H9 (cell line): ENCODE measurements at regions not wholly inside any gene's neighbourhood (a gene's known extent, or its start where the extent isn't known, plus 50 kb on each side); places are given as distances from the start of the nearest gene placed in this dataset.

Source experiments
- DNase-seq: peaks from one replicate; pipeline ENCODE4 v3.0.0-alpha.2; 2017
- H2AFZ ChIP-seq: one replicate; pipeline ENCODE4 v1.6.1; 2013; ENCODE audit warnings: mild to moderate bottlenecking, low read length, control low read depth, moderate library complexity
- H2AK5ac ChIP-seq: 2 replicates; pipeline ENCODE4 v1.6.1; 2013; ENCODE audit warnings: low read length, control low read depth, mixed read lengths; ENCODE audit not compliant: insufficient read length
- H2BK120ac ChIP-seq: one replicate; pipeline ENCODE4 v1.6.1; 2013; ENCODE audit warnings: low read depth, mild to moderate bottlenecking, low read length, control low read depth, inconsistent platforms; ENCODE audit not compliant: poor library complexity, severe bottlenecking
- H2BK12ac ChIP-seq: 2 replicates; pipeline ENCODE4 v1.6.1; 2013; ENCODE audit warnings: low read length, control low read depth, mixed read lengths, low read depth; ENCODE audit not compliant: insufficient read length
- H2BK15ac ChIP-seq: 2 replicates; pipeline ENCODE4 v1.6.1; 2013; ENCODE audit warnings: low read depth, low read length, control low read depth
- H2BK20ac ChIP-seq: one replicate; pipeline ENCODE4 v1.6.1; 2013; ENCODE audit warnings: low read depth, mild to moderate bottlenecking, low read length, control low read depth, inconsistent platforms; ENCODE audit not compliant: poor library complexity, severe bottlenecking
- H2BK5ac ChIP-seq: 2 replicates; pipeline ENCODE4 v1.6.1; 2013; ENCODE audit warnings: low read length, control low read depth, mixed read lengths; ENCODE audit not compliant: insufficient read length
- H3K14ac ChIP-seq: 2 replicates; pipeline ENCODE4 v1.6.1; 2013; ENCODE audit warnings: low read length, control low read depth; ENCODE audit not compliant: insufficient read depth
- H3K18ac ChIP-seq: 2 replicates; pipeline ENCODE4 v1.6.1; 2013; ENCODE audit warnings: low read depth, mild to moderate bottlenecking, mixed read lengths, low read length, control low read depth; ENCODE audit not compliant: insufficient read length
- H3K23ac ChIP-seq: 2 replicates; pipeline ENCODE4 v1.6.1; 2013; ENCODE audit warnings: low read length, control low read depth, mixed read lengths, low read depth; ENCODE audit not compliant: insufficient read length
- H3K23me2 ChIP-seq: 2 replicates; pipeline ENCODE4 v1.6.1; 2013; ENCODE audit warnings: low read depth, mild to moderate bottlenecking, mixed read lengths, low read length, control low read depth; ENCODE audit not compliant: insufficient read length, poor library complexity, severe bottlenecking
- H3K27ac ChIP-seq: 2 replicates; pipeline ENCODE4 v1.5.1; 2013; ENCODE audit warnings: low read length, control low read depth, mixed read lengths, low read depth; ENCODE audit not compliant: insufficient read length
- H3K27me3 ChIP-seq: 2 replicates; pipeline ENCODE4 v1.6.1; 2013; ENCODE audit warnings: low read length, control low read depth, inconsistent platforms; ENCODE audit not compliant: insufficient read depth
- H3K4ac ChIP-seq: 2 replicates; pipeline ENCODE4 v1.6.1; 2013; ENCODE audit warnings: low read depth, mild to moderate bottlenecking, control low read depth, inconsistent platforms, low read length, moderate library complexity
- H3K4me1 ChIP-seq: 2 replicates; pipeline ENCODE4 v1.6.1; 2013; ENCODE audit warnings: low read length, control low read depth, inconsistent platforms; ENCODE audit not compliant: insufficient read depth
- H3K4me2 ChIP-seq: 2 replicates; pipeline ENCODE4 v1.6.1; 2013; ENCODE audit warnings: low read length, control low read depth, mixed read lengths; ENCODE audit not compliant: insufficient read length, insufficient read depth
- H3K56ac ChIP-seq: 2 replicates; pipeline ENCODE4 v1.6.1; 2013; ENCODE audit warnings: low read depth, mild to moderate bottlenecking, mixed read lengths, low read length, control low read depth; ENCODE audit not compliant: insufficient read length
- H3K79me1 ChIP-seq: 2 replicates; pipeline ENCODE4 v1.6.1; 2013; ENCODE audit warnings: low read depth, mild to moderate bottlenecking, moderate library complexity, low read length, control low read depth, inconsistent platforms; ENCODE audit not compliant: insufficient read depth, poor library complexity, severe bottlenecking
- H3K79me2 ChIP-seq: 2 replicates; pipeline ENCODE4 v1.6.1; 2013; ENCODE audit warnings: low read length, control low read depth, inconsistent platforms; ENCODE audit not compliant: insufficient read depth
- H3K9ac ChIP-seq: 2 replicates; pipeline ENCODE4 v1.6.1; 2013; ENCODE audit warnings: low read length, control low read depth, mixed read lengths; ENCODE audit not compliant: insufficient read length; ENCODE audit errors: extremely low read depth
- H3K9me3 ChIP-seq: one replicate; pipeline ENCODE4 v1.6.1; 2013; ENCODE audit warnings: low read depth, low read length, inconsistent platforms; ENCODE audit not compliant: control insufficient read depth
- H3T11ph ChIP-seq: one replicate; pipeline ENCODE4 v1.6.1; 2013; ENCODE audit warnings: mild to moderate bottlenecking, low read length, control low read depth, inconsistent platforms
- H4K20me1 ChIP-seq: one replicate; pipeline ENCODE4 v1.6.1; 2013; ENCODE audit not compliant: control insufficient read depth, insufficient read length, insufficient read depth
- H4K5ac ChIP-seq: 2 replicates; pipeline ENCODE4 v1.6.1; 2013; ENCODE audit warnings: low read depth, mild to moderate bottlenecking, mixed read lengths, low read length, control low read depth; ENCODE audit not compliant: insufficient read length
- H4K8ac ChIP-seq: replicated peaks from 2 replicates; pipeline ENCODE4 v1.6.1; 2013; ENCODE audit warnings: low read length, control low read depth, mixed read lengths, low read depth; ENCODE audit not compliant: insufficient read length
- H4K91ac ChIP-seq: 2 replicates; pipeline ENCODE4 v1.6.1; 2013; ENCODE audit warnings: low read depth, mild to moderate bottlenecking, moderate library complexity, mixed read lengths, low read length, control low read depth; ENCODE audit not compliant: insufficient read length
- H3K27ac Mint-ChIP-seq, 3 experiments: 2 replicates in 2 of 3; 3 replicates in 1 of 3; pipeline ENCODE4 v1.8.0; 2020 to 2021; ENCODE audit warnings: mixed read lengths in 3 of 3, mild to moderate bottlenecking in 1 of 3, moderate library complexity in 1 of 3
- H3K27me3 Mint-ChIP-seq: 2 replicates; pipeline ENCODE4 v1.8.0; 2021; ENCODE audit warnings: low read depth, mild to moderate bottlenecking, moderate library complexity, mixed read lengths
- H3K36me3 Mint-ChIP-seq, 3 experiments: 2 replicates in 2 of 3; 3 replicates in 1 of 3; pipeline ENCODE4 v1.8.0; 2020 to 2021; ENCODE audit warnings: low read depth in 3 of 3, mixed read lengths in 3 of 3; ENCODE audit not compliant: insufficient read depth in 1 of 3
- H3K4me1 Mint-ChIP-seq, 2 experiments: 2 replicates each; pipeline ENCODE4 v1.8.0; 2020; ENCODE audit warnings: mixed read lengths in 2 of 2
- H3K4me3 Mint-ChIP-seq, 2 experiments: 2 replicates in 1 of 2; 3 replicates in 1 of 2; pipeline ENCODE4 v1.8.0; 2020 to 2021; ENCODE audit warnings: mild to moderate bottlenecking in 2 of 2, mixed read lengths in 2 of 2, moderate library complexity in 1 of 2
- H3K9me3 Mint-ChIP-seq, 2 experiments: 2 replicates in 1 of 2; 3 replicates in 1 of 2; pipeline ENCODE4 v1.8.0; 2020; ENCODE audit warnings: mild to moderate bottlenecking in 2 of 2, mixed read lengths in 2 of 2, moderate library complexity in 1 of 2
- TF ChIP-seq, protein P1 (sequence below): fragments of 200-600 bp; sonication (generic); conservative IDR thresholded peaks from 3 replicates; pipeline ENCODE4 v1.8.0; 2021; ENCODE audit warnings: antibody characterized with exemption, mild to moderate bottlenecking

GRCh38 chr7:35513828-35514227, 181.1 kb downstream of the HERPUD2 start:
- H3K4me1 ChIP-seq = no peaks in the 10 kb centered on the region
- H3K79me1 ChIP-seq = no peaks in the 10 kb centered on the region
- H2BK5ac ChIP-seq = no peak overlapping the region
- no peaks in the 10 kb centered on the region for H3K4me1 Mint-ChIP-seq
- no peak overlapping the region for H3K4me3 Mint-ChIP-seq
- no peak overlapping the region for H2BK15ac ChIP-seq
- H2BK20ac ChIP-seq = no peak overlapping the region
- no peak overlapping the region for H3K18ac ChIP-seq
- H3K23me2 ChIP-seq = no peaks in the 10 kb centered on the region
- no peak overlapping the region for H4K8ac ChIP-seq
- TF ChIP-seq, protein P1, sequence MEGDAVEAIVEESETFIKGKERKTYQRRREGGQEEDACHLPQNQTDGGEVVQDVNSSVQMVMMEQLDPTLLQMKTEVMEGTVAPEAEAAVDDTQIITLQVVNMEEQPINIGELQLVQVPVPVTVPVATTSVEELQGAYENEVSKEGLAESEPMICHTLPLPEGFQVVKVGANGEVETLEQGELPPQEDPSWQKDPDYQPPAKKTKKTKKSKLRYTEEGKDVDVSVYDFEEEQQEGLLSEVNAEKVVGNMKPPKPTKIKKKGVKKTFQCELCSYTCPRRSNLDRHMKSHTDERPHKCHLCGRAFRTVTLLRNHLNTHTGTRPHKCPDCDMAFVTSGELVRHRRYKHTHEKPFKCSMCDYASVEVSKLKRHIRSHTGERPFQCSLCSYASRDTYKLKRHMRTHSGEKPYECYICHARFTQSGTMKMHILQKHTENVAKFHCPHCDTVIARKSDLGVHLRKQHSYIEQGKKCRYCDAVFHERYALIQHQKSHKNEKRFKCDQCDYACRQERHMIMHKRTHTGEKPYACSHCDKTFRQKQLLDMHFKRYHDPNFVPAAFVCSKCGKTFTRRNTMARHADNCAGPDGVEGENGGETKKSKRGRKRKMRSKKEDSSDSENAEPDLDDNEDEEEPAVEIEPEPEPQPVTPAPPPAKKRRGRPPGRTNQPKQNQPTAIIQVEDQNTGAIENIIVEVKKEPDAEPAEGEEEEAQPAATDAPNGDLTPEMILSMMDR = no peak
- H2BK120ac ChIP-seq = no peak overlapping the region
- H3T11ph ChIP-seq = no peak overlapping the region
- peaks cover 3% of the 10 kb centered on the region for H3K27me3 Mint-ChIP-seq
- H3K56ac ChIP-seq = no peak overlapping the region
- H3K23ac ChIP-seq = no peak overlapping the region
- H4K91ac ChIP-seq = no peak overlapping the region
- H2AFZ ChIP-seq = no peak overlapping the region
- H3K79me2 ChIP-seq = no peaks in the 10 kb centered on the region
- H4K20me1 ChIP-seq = no peaks in the 10 kb centered on the region
- no peaks in the 10 kb centered on the region for H3K27me3 ChIP-seq
- DNase-seq = no peak
- no peak overlapping the region for H3K4me2 ChIP-seq
- H3K9me3 ChIP-seq = no peaks in the 10 kb centered on the region
- H3K4ac ChIP-seq = no peak overlapping the region
- no peak overlapping the region for H3K14ac ChIP-seq
- H3K27ac Mint-ChIP-seq = no peak overlapping the region
- H3K36me3 Mint-ChIP-seq = no peaks in the 10 kb centered on the region
- no peak overlapping the region for H2AK5ac ChIP-seq
- H4K5ac ChIP-seq = no peak overlapping the region
- no peak overlapping the region for H2BK12ac ChIP-seq
- no peak overlapping the region for H3K9ac ChIP-seq
- no peak overlapping the region for H3K27ac ChIP-seq
- H3K9me3 Mint-ChIP-seq = no peaks in the 10 kb centered on the region
